GM11168 (cell line): ENCODE measurements at regions not wholly inside any gene's neighbourhood (a gene's known extent, or its start where the extent isn't known, plus 50 kb on each side); places are given as distances from the start of the nearest gene placed in this dataset.

Source experiments
- in situ Hi-C: fragments of 300-500 bp; cut with MboI; formaldehyde crosslinking; loops from one replicate; pipeline ENCODE4 v1.12.0; 2022; ENCODE audit warnings: low sequenced_read_pairs; ENCODE audit not compliant: unreplicated experiment

DNA sequence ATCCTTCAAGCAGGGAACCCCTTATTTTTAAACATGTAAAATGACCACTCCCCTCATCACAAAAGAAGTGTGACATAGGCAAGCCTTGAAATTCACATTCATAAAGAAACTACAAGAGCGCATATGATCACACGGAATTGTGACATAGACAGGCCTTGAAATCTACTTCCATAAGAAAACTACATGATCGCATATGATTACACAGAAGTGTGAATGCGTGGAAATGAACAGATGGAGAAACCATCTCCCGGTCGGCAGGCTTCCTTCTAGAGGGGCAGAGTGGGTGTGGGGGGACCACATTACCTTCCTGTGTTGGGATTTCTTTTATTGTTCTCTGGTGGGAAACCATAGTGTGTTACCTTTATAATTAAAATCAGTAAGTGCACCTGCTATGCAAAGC, 285.1 kb upstream of the ADARB2 start:
- in situ Hi-C loops = no loop called here

DNA sequence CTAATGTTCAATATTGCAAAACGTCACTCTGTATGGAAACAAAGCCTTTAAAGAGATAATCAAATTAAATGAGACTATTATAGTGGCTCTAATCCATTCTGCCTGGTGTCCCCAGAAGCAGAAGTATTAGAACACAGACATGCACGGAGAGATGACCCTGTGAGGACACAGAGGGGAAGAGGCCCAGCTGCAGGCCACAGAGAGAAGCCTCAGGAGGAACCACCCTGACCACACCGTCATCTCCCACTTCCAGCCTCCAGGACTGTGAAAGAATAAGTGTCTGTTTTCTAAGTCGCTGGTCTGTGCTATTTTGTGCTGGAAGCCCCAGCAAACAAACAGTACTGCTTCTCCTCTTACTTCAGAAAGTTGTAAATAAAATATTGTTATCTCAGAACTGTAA, 283.5 kb upstream of the ADARB2 start:
- in situ Hi-C loops = no loop called here

DNA sequence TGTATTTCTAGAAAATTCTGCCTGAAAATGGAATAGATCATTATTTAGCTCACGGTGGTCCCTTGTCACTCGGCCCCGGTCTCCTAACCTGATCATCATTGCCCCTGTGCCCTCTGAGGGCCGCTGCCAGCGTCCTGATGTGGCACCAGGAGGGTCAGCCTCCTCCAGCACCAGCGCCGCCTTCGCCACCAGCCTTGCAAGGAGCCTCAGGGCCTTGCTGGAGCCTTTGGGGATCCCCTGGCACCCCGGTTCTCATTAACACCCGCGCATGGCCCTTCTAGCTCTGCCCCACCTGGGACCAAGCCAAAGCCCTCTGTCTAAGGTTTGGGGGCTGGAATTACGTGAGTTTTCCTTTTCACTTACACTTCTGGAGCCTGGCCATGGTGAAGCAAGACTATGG, 282.5 kb upstream of the ADARB2 start:
- in situ Hi-C loops = no loop called here

DNA sequence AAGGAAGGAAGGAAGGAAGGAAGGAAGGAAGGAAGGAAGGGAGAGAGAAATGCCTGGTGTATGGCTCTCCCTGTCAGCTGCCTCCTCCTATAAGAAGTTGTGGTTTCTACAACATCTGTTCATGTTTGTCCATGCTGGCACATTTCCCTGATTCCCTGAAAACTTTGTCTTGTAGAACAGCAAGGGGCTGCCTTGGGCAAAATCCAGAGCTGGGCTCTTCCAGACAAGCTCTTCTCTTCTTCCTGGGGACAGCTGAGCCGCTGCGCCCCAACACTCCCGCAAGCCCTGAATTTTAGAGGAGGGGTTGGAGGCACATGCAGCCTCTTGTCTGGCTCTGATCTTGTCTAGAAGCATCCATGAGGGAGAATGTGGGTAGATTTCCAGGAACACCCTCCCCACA, 282.0 kb upstream of the ADARB2 start:
- in situ Hi-C loops = no loop called here

DNA sequence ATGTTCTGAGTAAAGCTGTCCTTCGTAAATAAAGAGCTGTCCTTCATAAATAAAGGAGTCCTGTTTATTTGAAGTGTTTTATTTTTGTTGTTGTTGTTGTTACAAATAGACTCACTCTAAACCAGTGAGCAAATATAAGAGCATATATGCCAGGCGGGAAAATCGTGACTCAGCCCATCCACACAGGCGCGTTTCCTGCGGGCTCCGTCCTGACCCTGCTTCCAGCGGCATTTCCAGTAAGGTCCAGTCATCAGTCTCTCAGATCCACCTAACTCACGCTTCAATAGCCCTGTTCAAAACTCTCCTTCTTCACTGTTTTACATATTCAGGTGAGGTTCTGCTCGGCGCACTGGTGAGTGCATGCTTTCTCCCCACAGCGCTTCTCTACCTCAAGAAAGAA, 277.2 kb upstream of the ADARB2 start:
- in situ Hi-C loops = no loop called here

DNA sequence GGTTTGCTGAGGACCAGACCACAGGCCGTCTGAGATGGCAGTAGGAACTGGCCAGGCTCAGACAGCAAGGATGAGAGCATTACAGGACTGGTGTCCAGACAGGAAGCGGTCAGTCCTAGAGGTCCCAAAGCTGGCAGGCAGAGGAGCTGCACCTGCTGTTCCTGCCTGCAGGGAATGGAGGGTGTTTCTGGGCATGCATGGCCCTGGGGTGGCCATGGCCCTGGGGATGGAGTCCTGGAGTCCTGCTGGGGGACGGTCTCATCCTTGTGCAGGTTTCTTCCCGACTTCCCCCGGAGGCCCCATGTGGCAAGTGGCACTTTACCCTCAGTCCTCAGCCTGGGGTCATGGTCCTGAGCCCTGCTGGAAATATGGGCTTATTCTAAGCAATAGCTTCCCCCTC, 274.9 kb upstream of the ADARB2 start:
- in situ Hi-C loops = no loop called here

DNA sequence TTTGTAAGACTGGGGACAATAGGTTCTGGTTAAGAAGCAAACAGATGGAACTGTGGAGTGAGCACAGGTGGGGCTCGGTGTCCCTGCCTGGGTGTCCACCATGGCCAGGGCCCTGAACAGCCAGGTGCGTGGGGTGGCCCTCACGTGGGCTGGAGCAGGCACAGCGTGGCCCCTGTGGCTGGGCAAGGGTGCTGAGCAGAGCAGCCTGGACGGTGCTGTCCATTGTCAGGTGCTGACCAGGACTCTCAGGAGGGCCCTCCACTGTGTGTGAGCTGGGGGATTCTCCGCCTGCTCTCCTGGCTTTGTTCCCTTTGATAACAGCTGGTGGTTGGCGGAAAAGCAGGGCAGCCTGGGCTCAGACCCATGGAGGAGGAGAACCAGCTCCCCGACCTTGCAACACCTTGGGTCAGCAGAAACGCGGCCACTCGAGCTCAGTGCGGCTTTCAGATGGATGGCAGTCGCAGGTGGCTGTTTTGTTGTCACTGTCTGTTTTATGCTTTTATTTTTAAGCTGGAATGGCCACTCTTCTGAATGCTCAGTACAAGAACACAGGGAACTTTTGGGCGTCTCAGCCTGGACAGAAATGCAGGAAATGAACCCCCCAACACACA, 273.9 kb upstream of the ADARB2 start:
- in situ Hi-C loops = no loop called here

DNA sequence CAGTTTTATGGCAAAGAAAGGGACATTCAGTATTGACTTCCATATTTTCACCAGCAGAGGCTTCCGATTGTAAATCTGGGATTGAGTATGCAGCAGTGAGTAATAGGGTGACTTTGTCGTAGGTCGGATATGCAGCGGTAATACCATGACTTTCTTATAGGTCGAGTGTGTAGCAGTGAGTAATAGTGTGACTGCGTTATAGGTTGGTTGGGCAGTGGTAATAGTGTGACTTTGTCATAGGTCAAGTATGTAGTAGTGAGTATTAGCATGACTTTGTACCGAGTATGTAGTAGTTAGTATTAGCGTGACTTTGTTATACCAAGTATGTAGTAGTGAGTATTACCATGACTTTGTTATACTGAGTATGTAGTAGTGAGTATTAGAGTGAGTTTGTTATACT, 268.2 kb upstream of the ADARB2 start:
- in situ Hi-C loops = no loop called here

DNA sequence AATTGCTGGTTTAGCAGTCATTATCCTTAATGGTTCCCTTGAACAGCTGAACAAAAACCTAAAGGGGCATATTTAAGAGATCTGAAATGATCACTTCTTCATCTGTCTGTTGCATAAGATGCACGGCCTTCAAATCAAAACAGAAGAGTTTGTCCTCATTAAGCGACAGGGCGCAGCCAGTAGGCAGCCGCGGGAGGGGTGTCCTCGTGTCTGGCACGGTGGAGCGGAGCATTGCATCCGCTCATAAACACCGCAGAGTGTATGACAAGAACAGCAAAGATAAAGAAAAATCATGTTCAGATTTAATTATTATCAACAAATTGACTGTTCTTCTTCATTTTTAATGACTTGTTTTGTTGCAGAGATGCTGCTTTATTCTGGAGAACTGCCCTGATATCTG, 255.6 kb upstream of the ADARB2 start:
- in situ Hi-C loops = no loop called here

DNA sequence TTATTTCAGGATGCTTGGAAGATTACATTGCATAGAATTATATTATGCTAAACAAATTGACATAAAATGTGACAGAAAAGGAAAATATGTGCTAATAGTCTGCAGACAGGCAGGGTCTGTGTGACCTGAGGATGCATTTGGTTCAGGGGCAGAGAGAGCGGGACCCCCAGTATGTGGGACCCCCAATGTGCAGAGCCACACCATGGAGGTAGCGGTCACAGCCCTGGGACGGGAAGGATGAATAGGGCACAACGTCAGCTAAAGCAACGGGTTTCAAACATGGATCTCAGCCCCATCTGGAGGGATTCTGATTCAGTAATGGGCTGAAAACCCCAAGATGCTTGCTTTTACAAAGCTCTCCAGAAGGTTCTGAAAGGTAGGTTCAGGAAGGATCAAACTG, 251.8 kb upstream of the ADARB2 start:
- in situ Hi-C loops = no loop called here

DNA sequence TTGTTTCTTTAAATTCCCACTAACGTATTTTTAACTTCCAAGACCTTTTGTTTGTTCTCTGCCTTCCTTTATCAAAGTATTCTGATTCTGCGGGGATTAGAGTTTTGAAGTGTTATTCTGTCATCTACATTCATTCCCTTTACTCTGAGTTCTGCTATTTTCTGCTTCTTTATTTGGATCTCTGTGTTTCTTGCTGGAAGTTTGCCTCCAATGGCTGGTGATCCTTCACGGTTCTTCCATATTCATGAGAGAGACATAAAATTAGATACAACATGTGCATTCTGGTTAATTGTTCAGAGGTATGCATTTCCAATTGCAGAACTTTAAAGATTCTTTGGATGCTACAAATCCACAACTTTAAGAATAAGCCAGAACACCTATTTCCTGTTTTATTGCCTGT, 244.7 kb upstream of the ADARB2 start:
- in situ Hi-C loops = no loop called here

DNA sequence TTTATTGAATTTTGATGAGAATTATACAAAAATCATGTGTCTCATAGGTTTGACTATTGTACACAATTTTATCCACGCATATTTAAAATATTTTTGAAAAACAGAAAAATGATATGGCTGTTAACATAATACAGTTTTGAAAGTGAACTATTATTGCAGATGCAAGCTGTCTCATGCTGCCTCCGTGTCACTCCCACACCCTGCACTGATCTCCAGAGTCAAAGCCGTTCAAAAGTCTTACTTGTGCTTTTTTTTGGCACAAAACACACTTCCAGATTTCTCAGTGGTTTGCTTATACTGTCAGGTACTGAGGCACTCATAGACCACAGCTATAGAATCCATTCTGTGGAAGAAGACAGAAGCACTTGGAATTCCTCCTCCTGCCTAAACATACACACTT, 243.1 kb upstream of the ADARB2 start:
- in situ Hi-C loops = no loop called here

DNA sequence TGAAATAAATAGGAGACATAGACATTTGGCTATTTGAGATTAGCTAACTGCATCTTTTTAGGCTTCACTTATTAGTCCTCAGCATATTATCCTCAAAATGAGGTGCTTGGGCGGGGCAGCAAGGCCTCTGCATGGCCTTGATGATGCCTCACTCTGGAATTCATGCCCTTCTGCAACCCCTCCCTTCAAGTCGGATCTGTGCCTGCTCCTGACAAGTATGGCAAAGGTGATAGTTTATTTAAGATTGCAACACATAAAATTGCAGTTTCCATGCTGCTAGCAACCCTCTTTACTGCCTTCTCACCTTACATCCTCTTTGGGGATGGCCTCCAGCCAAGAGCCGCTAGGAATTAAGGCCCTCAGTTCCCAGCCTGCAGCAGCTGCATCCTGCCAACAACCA, 241.3 kb upstream of the ADARB2 start:
- in situ Hi-C loops = no loop called here

DNA sequence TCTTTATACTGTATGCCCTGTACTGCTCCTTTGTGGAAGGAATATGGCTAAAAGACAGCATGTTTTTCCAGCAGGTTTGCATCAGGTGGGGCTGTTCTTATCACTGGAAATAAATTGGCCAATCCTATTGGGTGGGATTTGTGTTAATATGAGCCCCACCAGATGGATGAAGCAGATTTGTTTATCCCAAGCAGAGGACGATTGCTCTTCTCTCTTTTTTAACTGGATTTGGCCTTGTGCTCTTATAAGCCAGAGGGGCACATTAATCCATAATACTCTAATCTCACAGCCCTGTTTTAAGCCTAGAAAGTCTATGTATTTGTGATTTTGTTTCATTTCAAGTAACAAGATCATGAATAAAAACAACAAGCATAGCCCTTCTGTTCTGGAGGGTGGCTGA, 240.1 kb upstream of the ADARB2 start:
- in situ Hi-C loops = no loop called here

DNA sequence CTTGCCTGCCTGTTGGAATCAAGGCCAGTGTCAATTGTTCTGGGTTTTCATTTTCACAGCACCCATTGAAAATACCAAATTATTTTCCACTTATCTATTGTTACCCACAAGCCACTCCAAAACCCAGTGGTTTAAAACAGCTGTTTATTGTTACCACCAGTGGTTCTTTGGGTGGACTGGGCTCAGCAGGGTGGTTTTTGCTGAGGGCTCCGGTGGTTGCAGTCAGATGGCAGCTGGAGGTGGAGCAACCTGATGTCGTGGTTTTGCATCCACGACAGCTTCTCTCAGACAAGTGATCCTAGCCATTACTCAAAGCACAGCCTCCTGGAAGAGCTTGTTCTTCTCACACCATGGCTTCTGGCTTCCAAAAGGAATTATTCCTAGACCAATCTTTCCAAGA, 235.1 kb upstream of the ADARB2 start:
- in situ Hi-C loops = no loop called here

DNA sequence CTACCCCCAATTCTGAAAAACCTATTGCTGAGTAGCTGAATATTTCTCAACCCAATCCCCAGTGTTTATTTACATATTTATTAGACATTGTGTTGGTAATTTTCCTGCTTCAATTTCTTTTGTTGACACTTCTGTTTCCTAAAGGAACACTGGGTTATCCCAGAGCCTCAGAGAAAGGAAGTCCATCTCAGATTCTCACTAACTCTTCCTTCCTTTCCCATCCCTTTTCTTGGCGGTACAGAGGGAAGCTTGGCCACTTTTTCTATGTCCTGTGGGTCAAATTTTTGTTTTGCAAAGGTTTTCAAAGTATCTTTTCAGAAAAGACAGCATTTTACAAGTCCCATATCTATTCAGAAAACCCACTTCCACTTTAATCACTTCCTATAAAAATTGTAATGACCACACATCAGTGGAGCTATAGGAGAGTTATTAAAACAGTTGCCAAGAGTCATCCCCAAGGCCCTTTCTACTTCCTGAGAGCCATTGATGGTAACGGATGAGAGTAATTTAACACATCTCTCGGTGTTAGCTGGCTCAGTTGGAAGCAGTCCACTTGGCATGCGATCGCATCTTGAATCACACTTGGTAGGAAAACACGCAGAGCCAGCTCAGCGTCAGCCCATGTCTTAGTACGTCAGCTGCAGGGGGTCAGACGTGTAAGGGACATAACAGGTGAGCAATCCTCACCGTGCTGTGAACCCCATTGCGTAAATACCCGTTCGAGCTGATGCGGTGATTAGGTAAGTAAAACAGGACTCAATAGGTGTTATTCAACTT, 231.1 kb upstream of the ADARB2 start:
- in situ Hi-C loops = no loop called here

DNA sequence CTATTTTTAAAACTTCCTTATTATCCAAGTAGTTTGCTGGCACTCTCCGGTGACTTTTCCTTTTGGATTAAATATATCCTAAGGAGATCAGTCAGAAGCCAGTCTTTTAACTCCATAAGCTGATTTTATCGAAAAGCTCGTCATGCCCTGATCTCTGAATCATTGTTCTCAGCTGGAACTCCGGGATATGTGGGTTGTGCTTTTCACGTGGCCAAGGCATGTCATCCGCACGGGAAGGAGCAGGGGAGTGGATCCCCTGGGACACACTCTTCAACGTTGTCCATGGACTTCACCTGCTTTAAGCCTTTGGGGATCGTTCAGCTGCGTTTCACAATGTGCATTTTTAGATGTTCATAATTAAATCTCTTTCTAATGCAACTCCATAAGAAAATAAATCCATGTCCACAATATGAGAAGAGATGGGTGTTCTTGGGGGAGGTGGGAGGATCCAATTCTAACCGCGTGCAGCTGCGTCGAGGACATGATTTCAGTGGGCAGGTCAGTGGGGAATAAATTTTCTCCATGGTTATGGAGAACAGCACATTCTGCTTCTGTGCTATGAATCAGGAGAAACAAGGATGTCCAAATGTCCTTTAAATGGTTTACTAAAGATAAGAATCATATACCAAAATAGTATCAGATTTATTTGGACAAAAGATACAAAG, 229.5 kb upstream of the ADARB2 start:
- in situ Hi-C loops = no loop called here

DNA sequence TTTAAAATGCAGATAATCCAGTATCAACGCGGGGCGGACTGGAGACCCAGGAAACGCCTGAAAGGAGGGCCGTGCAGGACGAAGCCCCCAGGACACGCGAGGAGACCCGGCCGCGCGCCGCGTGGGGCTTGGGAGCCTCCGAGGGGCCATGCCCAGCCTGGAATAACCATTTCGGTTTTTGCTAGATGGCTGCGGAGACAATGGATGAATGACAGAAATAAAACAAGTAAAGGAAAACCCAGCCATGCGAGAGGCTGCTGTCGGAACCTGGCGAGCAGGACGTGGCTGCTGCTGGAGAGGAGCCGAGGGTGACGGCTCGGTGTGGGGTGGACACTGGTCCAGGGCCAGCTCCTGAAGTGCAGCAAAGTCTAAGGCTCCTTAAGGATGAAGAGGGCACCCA, 227.2 kb upstream of the ADARB2 start:
- in situ Hi-C loops = no loop called here

DNA sequence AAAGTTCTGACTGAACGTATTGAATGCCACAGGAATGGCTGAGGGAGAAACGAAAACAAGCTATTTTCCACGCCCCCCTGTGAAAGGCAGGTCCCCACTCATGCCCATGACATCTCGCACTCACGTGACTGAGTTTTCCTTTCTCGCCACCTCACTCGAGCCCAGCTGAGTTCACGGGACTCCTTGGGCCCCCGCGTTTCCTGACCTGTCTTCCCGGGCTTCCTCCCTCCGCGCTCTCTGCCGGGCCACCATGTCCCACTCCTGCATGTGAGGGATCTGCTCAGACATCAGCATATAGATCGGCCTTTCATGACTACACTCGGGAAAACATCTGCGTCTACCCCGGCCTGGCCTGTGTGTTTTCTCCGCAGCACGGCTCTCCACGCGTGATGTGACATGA, 226.0 kb upstream of the ADARB2 start:
- in situ Hi-C loops = no loop called here

DNA sequence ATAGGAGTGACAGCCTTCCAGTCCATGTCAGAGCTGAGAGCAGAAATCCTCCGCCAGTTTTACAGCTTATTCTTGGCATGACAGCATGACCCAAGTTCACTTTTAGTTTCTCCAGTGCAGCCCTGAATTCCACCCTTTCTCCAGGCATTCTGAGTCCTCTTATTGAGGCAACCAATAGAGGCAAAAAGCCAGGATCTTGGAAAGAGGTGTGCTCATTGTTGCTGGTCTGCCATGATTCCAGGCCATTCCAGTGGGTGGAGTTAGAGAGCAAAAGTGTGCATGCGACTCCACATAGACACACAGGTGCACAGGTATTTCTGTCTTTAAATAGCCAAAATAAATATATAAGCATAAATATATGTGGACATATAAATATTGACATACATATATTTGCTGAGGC, 224.7 kb upstream of the ADARB2 start:
- in situ Hi-C loops = no loop called here

DNA sequence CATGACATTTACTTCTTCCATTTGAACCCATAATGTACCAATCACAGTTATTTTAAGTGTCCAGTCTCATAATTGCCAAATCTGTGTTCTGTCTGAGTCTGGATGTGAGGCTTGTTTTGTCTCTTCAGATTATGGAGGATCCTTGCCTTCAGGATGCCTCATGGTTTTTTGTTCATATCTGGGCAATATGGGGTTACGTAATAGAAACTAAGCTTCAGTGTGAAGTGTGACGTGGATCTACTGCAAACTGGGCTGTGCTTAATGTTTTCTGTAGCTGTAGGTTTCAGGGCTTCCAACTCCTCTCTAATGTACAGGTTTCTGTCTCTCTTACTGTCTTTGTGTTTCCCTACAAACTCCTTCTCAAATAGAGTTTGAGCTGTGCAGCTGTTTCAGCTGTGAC, 223.7 kb upstream of the ADARB2 start:
- in situ Hi-C loops = no loop called here

DNA sequence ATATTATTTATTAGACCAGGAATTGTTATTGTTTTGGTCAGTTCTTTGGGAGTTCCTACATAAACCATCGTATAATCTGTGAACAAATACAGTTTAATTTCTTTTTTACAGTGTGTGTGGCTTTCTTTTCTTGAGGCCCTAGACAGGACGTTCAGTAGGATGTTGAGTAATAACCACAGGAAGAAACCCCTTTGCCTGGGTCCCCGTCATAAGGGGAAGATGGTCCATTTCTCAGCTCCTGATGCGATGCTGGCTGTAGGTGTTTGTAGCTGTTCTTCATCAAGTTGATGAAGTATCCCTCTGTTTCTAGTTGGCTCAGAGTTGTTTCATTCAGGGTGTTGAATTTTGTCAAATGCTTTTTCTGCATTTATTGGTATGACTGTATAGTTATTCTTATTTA, 219.7 kb upstream of the ADARB2 start:
- in situ Hi-C loops = no loop called here
